ENCODE measurements at regions not wholly inside any gene's neighbourhood (a gene's known extent, or its start where the extent isn't known, plus 50 kb on each side); places are given as distances from the start of the nearest gene placed in this dataset.
"Not testable (repeated sequence)": the region's sequence is repeated elsewhere in the genome, so short reads cannot be mapped to it uniquely, and the experiment has no call there.

- no peak overlapping the region for H3K27ac ChIP-seq
- H3K4me2 ChIP-seq, result no peak overlapping the region
- no peaks in the 10 kb centered on the region for H3K79me2 ChIP-seq
- no peaks in the 10 kb centered on the region for H3K36me3 ChIP-seq (replicated peaks; ENCODE audit: insufficient read depth, low read depth)
- DNase-seq (ENCODE audit: low spot score), result no peak
- H3K9me3 ChIP-seq (ENCODE audit: low read depth), result no peaks in the 10 kb centered on the region
- H4K20me1 ChIP-seq (ENCODE audit: insufficient read depth, poor library complexity, severe bottlenecking), result no peaks in the 10 kb centered on the region
- H3K27me3 ChIP-seq, result peaks cover 10% of the 10 kb centered on the region
- H2AFZ ChIP-seq, result no peak overlapping the region
- TF ChIP-seq EZH2phosphoT487 (IDR thresholded peaks at IDR 0.05; ENCODE audit: low read depth, severe bottlenecking, unreplicated experiment) (no peak), EZH2 (IDR thresholded peaks at IDR 0.05; ENCODE audit: borderline replicate concordance) (no peak), CTCF (IDR thresholded peaks at IDR 0.05; ENCODE audit: poor library complexity) (no peak)
- no peaks in the 10 kb centered on the region for H3K4me1 ChIP-seq (ENCODE audit: insufficient read depth)
- H3K4me3 ChIP-seq, result no peak overlapping the region
- WGBS (ENCODE audit: low lambda C conversion rate, missing lambda C conversion rate), result 85% methylated on average over 18 of the region's 18 CpGs
- H3K9me2 ChIP-seq (replicated peaks; ENCODE audit: insufficient read depth), result no peaks in the 10 kb centered on the region
These were observed 105.2 kb downstream of the OLFM1 start for GRCh38 chr9:135192686-135193085.

- not testable (repeated sequence) for H3K4me3 ChIP-seq; H3K27ac ChIP-seq; H4K20me1 ChIP-seq (ENCODE audit: insufficient read depth, poor library complexity, severe bottlenecking); H3K4me1 ChIP-seq (ENCODE audit: insufficient read depth); DNase-seq (ENCODE audit: low spot score); H3K36me3 ChIP-seq (replicated peaks; ENCODE audit: insufficient read depth, low read depth); H3K9me3 ChIP-seq (ENCODE audit: low read depth); H3K4me2 ChIP-seq; H2AFZ ChIP-seq; H3K9me2 ChIP-seq (replicated peaks; ENCODE audit: insufficient read depth); H3K79me2 ChIP-seq
- WGBS (ENCODE audit: low lambda C conversion rate, missing lambda C conversion rate), result 81% methylated on average over 6 of the region's 7 CpGs
- H3K27me3 ChIP-seq, result peaks cover 26% of the 10 kb centered on the region
These were observed 108.5 kb downstream of the OLFM1 start for GRCh38 chr9:135195975-135196374.

GRCh38 chr9:135196474-135196873 is 109.0 kb downstream of the OLFM1 start:
- Histone ChIP-seq H4K20me1 (ENCODE audit: insufficient read depth, poor library complexity, severe bottlenecking) (no peaks in the 10 kb centered on the region), H3K27ac (no peak overlapping the region), H3K9me3 (ENCODE audit: low read depth) (no peaks in the 10 kb centered on the region), H3K36me3 (replicated peaks; ENCODE audit: insufficient read depth, low read depth) (no peaks in the 10 kb centered on the region), H3K4me3 (no peak overlapping the region), H3K27me3 (peaks cover 26% of the 10 kb centered on the region), H3K4me1 (ENCODE audit: insufficient read depth) (no peaks in the 10 kb centered on the region), H3K9me2 (replicated peaks; ENCODE audit: insufficient read depth) (no peaks in the 10 kb centered on the region), H3K79me2 (no peaks in the 10 kb centered on the region), H2AFZ (no peak overlapping the region), H3K4me2 (no peak overlapping the region)
- TF ChIP-seq EZH2phosphoT487 (IDR thresholded peaks at IDR 0.05; ENCODE audit: low read depth, severe bottlenecking, unreplicated experiment) (no peak), CTCF (IDR thresholded peaks at IDR 0.05; ENCODE audit: poor library complexity) (no peak), EZH2 (IDR thresholded peaks at IDR 0.05; ENCODE audit: borderline replicate concordance) (no peak)
- WGBS (ENCODE audit: low lambda C conversion rate, missing lambda C conversion rate), result no CpG with 5 or more reads among the region's 1 CpG
- DNase-seq (ENCODE audit: low spot score), result no peak

GRCh38 chr9:135198144-135198543 is 110.7 kb downstream of the OLFM1 start:
- DNase-seq (ENCODE audit: low spot score), result no peak
- no peaks in the 10 kb centered on the region for H3K4me1 ChIP-seq (ENCODE audit: insufficient read depth)
- H2AFZ ChIP-seq, result no peak overlapping the region
- no peak overlapping the region for H3K4me2 ChIP-seq
- H3K27me3 ChIP-seq, result peaks cover 26% of the 10 kb centered on the region
- no peaks in the 10 kb centered on the region for H3K9me2 ChIP-seq (replicated peaks; ENCODE audit: insufficient read depth)
- no peak overlapping the region for H3K4me3 ChIP-seq
- H3K9me3 ChIP-seq (ENCODE audit: low read depth), result no peaks in the 10 kb centered on the region
- TF ChIP-seq EZH2 (IDR thresholded peaks at IDR 0.05; ENCODE audit: borderline replicate concordance), result no peak
- TF ChIP-seq EZH2phosphoT487 (IDR thresholded peaks at IDR 0.05; ENCODE audit: low read depth, severe bottlenecking, unreplicated experiment), result no peak
- TF ChIP-seq CTCF (IDR thresholded peaks at IDR 0.05; ENCODE audit: poor library complexity), result no peak
- H3K36me3 ChIP-seq (replicated peaks; ENCODE audit: insufficient read depth, low read depth), result no peaks in the 10 kb centered on the region
- H3K79me2 ChIP-seq, result no peaks in the 10 kb centered on the region
- WGBS (ENCODE audit: low lambda C conversion rate, missing lambda C conversion rate), result 66% methylated on average over 15 of the region's 15 CpGs
- H4K20me1 ChIP-seq (ENCODE audit: insufficient read depth, poor library complexity, severe bottlenecking), result no peaks in the 10 kb centered on the region
- H3K27ac ChIP-seq, result no peak overlapping the region
